ENCODE measurements at regions not wholly inside any gene's neighbourhood (a gene's known extent, or its start where the extent isn't known, plus 50 kb on each side); places are given as distances from the start of the nearest gene placed in this dataset.
A peak's percentile ranks its signal among the peaks of the same experiment; 100 is the strongest.

- TF ChIP-seq CTCF (conservative IDR thresholded peaks at IDR 0.05) (no peak), ZFX (IDR thresholded peaks at IDR 0.05) (no peak)
- H3K27ac ChIP-seq = no peak overlapping the region
Measured at GRCh38 chr12:77351860-77352259, 286.5 kb upstream of the E2F7 start.

GRCh38 chr12:77349689-77350370 is 284.5 kb upstream of the E2F7 start:
- TF ChIP-seq CTCF (conservative IDR thresholded peaks at IDR 0.05) (no peak), ZFX (IDR thresholded peaks at IDR 0.05) (no peak)
- H3K27ac ChIP-seq = no peak overlapping the region

GRCh38 chr12:77347017-77347416 is 281.6 kb upstream of the E2F7 start:
- no peak overlapping the region for H3K27ac ChIP-seq
- TF ChIP-seq CTCF (conservative IDR thresholded peaks at IDR 0.05) (no peak), ZFX (IDR thresholded peaks at IDR 0.05) (no peak)

GRCh38 chr12:77345336-77345735 is 280.0 kb upstream of the E2F7 start:
- H3K27ac ChIP-seq = peak overlapping the region; percentile 65; the same call in 1 of the 2 replicates
- no peak for TF ChIP-seq CTCF (conservative IDR thresholded peaks at IDR 0.05)
- no peak for TF ChIP-seq ZFX (IDR thresholded peaks at IDR 0.05)

- TF ChIP-seq CTCF (conservative IDR thresholded peaks at IDR 0.05) (no peak), ZFX (IDR thresholded peaks at IDR 0.05) (no peak)
- H3K27ac ChIP-seq = no peak overlapping the region
Measured at GRCh38 chr12:77344651-77345050, 279.3 kb upstream of the E2F7 start.

- TF ChIP-seq ZFX (IDR thresholded peaks at IDR 0.05) (no peak), CTCF (conservative IDR thresholded peaks at IDR 0.05) (no peak)
- H3K27ac ChIP-seq = no peak overlapping the region
Measured at GRCh38 chr12:77343291-77343690, 277.9 kb upstream of the E2F7 start.

- H3K27ac ChIP-seq = no peak overlapping the region
- no peak for TF ChIP-seq CTCF (conservative IDR thresholded peaks at IDR 0.05)
- TF ChIP-seq ZFX (IDR thresholded peaks at IDR 0.05) = no peak
Measured at GRCh38 chr12:77342253-77342652, 276.9 kb upstream of the E2F7 start.
